A549 (cell line): ENCODE measurements at regions not wholly inside any gene's neighbourhood (a gene's known extent, or its start where the extent isn't known, plus 50 kb on each side); places are given as distances from the start of the nearest gene placed in this dataset.

Source experiments
- ATAC-seq, 2 experiments: fragments of 200-7000 bp in 1 of 2; fragments of >200 bp in 1 of 2; cut with Nextera tagmentation in 1 of 2; cut with Tn5 transposase in 1 of 2; 3 replicates each; pipeline versions ENCODE4 v1.8.0 to v1.9.1; 2018 to 2020; ENCODE audit warnings: mild to moderate bottlenecking in 1 of 2, moderate library complexity in 1 of 2
- CTCF ChIA-PET: fragments of 300-600 bp; sonication (Branson Sonifier 250); formaldehyde crosslinking; extraction: SDS; loops from one replicate; lab custom pipeline; 2021; ENCODE audit warnings: antibody characterized with exemption, inconsistent platforms; lab: Yijun Ruan, JAX
- POLR2A ChIA-PET: fragments of 350-600 bp; formaldehyde crosslinking; extraction: SDS; loops from one replicate; lab custom pipeline; 2021; ENCODE audit warnings: antibody characterized with exemption, inconsistent platforms; lab: Yijun Ruan, JAX
- DNase-seq, 2 experiments: peaks; one replicate each; pipeline versions ENCODE4 v3.0.0 to v3.0.0-alpha.2; 2011 to 2016; ENCODE audit warnings: low read depth in 1 of 2, low spot score in 1 of 2
- FAIRE-seq: peaks from 2 replicates; lab custom pipeline; 2011; peaks lifted over from hg19 to GRCh38; lab: Jason Lieb, UNC
- H3K27ac ChIP-seq, 2 experiments: fragments of >200 bp; sonication (Bioruptor Twin); formaldehyde crosslinking; 3 replicates each; pipeline ENCODE4 v1.5.1; 2016 to 2017
- H3K4me1 ChIP-seq: fragments of >200 bp; sonication (Bioruptor Twin); formaldehyde crosslinking; 3 replicates; pipeline ENCODE4 v1.6.1; 2016
- H3K4me2 ChIP-seq: fragments of >200 bp; sonication (Bioruptor Twin); formaldehyde crosslinking; 3 replicates; pipeline ENCODE4 v1.6.1; 2016
- H3K4me3 ChIP-seq: fragments of >200 bp; sonication (Bioruptor Twin); formaldehyde crosslinking; 3 replicates; pipeline ENCODE4 v1.5.1; 2016
- H3K9me3 ChIP-seq: fragments of >200 bp; sonication (Bioruptor Twin); formaldehyde crosslinking; 3 replicates; pipeline ENCODE4 v1.6.1; 2016
- BHLHE40 ChIP-seq: IDR thresholded peaks from 2 replicates; pipeline ENCODE4 v1.6.1; 2012; ENCODE audit warnings: low read depth, low read length, inconsistent platforms
- CBX2 ChIP-seq: fragments of 200-600 bp; sonication (generic); IDR thresholded peaks from 2 replicates; pipeline ENCODE4 v1.6.1; 2016; ENCODE audit warnings: low read depth, mild to moderate bottlenecking, borderline replicate concordance
- CBX8 ChIP-seq: fragments of 200-600 bp; sonication (generic); IDR thresholded peaks from 2 replicates; pipeline ENCODE4 v1.6.1; 2016
- CEBPB ChIP-seq, 2 experiments: fragments of >200 bp in 1 of 2; sonication (Bioruptor Twin) in 1 of 2; formaldehyde crosslinking in 1 of 2; IDR thresholded peaks; 2 replicates each; pipeline ENCODE4 v1.6.1; 2012 to 2016
- CHD2 ChIP-seq: fragments of 150-350 bp; IDR thresholded peaks from 2 replicates; pipeline ENCODE4 v1.6.1; 2014; ENCODE audit warnings: low read length; ENCODE audit not compliant: partially characterized antibody
- CHD4 ChIP-seq: fragments of 200-600 bp; sonication (generic); IDR thresholded peaks from 2 replicates; pipeline ENCODE4 v1.6.1; 2016; ENCODE audit warnings: antibody characterized with exemption, mild to moderate bottlenecking, borderline replicate concordance
- EP300 ChIP-seq, 2 experiments: fragments of >200 bp; sonication (Bioruptor Twin); formaldehyde crosslinking; IDR thresholded peaks; 2 replicates in 1 of 2; 3 replicates in 1 of 2; pipeline ENCODE4 v1.6.1; 2016 to 2017
- ESRRA ChIP-seq: fragments of 150-350 bp; IDR thresholded peaks from 2 replicates; pipeline ENCODE4 v1.6.1; 2014; ENCODE audit warnings: mild to moderate bottlenecking, low read length, borderline replicate concordance
- HDAC2 ChIP-seq: fragments of 200-600 bp; sonication (generic); IDR thresholded peaks from 2 replicates; pipeline ENCODE4 v1.6.1; 2016
- HEYL ChIP-seq: fragments of 250-450 bp; sonication (Bioruptor Pico); IDR thresholded peaks from 2 replicates; pipeline ENCODE4 v1.8.0; 2021; ENCODE audit warnings: mild to moderate bottlenecking, moderate library complexity
- HOXB13 ChIP-seq: fragments of 250-450 bp; sonication (Bioruptor Pico); IDR thresholded peaks from 2 replicates; pipeline ENCODE4 v1.5.0; 2020; ENCODE audit warnings: low read depth, mild to moderate bottlenecking, moderate library complexity
- HOXB5 ChIP-seq: fragments of 250-450 bp; sonication (Bioruptor Pico); IDR thresholded peaks from 2 replicates; pipeline ENCODE4 v1.5.0; 2020; ENCODE audit warnings: mild to moderate bottlenecking, moderate library complexity
- JUNB ChIP-seq: fragments of >200 bp; sonication (Bioruptor Twin); formaldehyde crosslinking; IDR thresholded peaks from 2 replicates; pipeline ENCODE4 v1.6.1; 2016
- KDM1A ChIP-seq: fragments of 200-600 bp; sonication (generic); IDR thresholded peaks from 2 replicates; pipeline ENCODE4 v1.6.1; 2016; ENCODE audit warnings: low read depth, mild to moderate bottlenecking
- KDM5A ChIP-seq: fragments of 200-600 bp; sonication (generic); IDR thresholded peaks from 2 replicates; pipeline ENCODE4 v1.6.1; 2016; ENCODE audit warnings: antibody characterized with exemption, mild to moderate bottlenecking
- NPAS2 ChIP-seq: fragments of 250-450 bp; sonication (Bioruptor Pico); IDR thresholded peaks from 2 replicates; pipeline ENCODE4 v1.8.0; 2022; ENCODE audit warnings: mild to moderate bottlenecking, moderate library complexity, borderline replicate concordance
- POLR2A ChIP-seq: IDR thresholded peaks from 2 replicates; pipeline ENCODE4 v1.6.1; 2012; ENCODE audit warnings: mild to moderate bottlenecking, low read length
- RFX5 ChIP-seq: fragments of 450-650 bp; IDR thresholded peaks from 2 replicates; pipeline ENCODE4 v1.7.1; 2014; ENCODE audit warnings: antibody characterized with exemption, mild to moderate bottlenecking, moderate library complexity
- RNF2 ChIP-seq: fragments of 200-600 bp; sonication (generic); IDR thresholded peaks from 2 replicates; pipeline ENCODE4 v1.6.1; 2016; ENCODE audit warnings: low read depth, mild to moderate bottlenecking, antibody characterized with exemption, moderate library complexity, borderline replicate concordance
- SREBF2 ChIP-seq: fragments of 450-650 bp; IDR thresholded peaks from 2 replicates; pipeline ENCODE4 v1.6.1; 2014; ENCODE audit warnings: mild to moderate bottlenecking, moderate library complexity
- ZC3H11A ChIP-seq: fragments of 450-650 bp; IDR thresholded peaks from 2 replicates; pipeline ENCODE4 v1.6.1; 2014; ENCODE audit warnings: antibody characterized with exemption, mild to moderate bottlenecking
- WGBS: methylation state at CpG from one replicate; pipeline ENCODE4 v1.1.6; 2017; ENCODE audit errors: missing lambda C conversion rate; 5-methylcytosine and 5-hydroxymethylcytosine counted together
- TF ChIP-seq, protein P1 (sequence below): fragments of 250-450 bp; sonication (Bioruptor Pico); IDR thresholded peaks from 2 replicates; pipeline ENCODE4 v1.5.0; 2020; ENCODE audit warnings: low read depth, mild to moderate bottlenecking, moderate library complexity
- TF ChIP-seq, protein P2 (sequence below): fragments of >200 bp; sonication (Bioruptor Twin); formaldehyde crosslinking; IDR thresholded peaks from 3 replicates; pipeline ENCODE4 v1.6.1; 2016
- TF ChIP-seq, protein P3 (sequence below): fragments of 450-650 bp; IDR thresholded peaks from 2 replicates; pipeline ENCODE4 v1.6.1; 2014; ENCODE audit warnings: antibody characterized with exemption
- TF ChIP-seq, protein P4 (sequence below): IDR thresholded peaks from 2 replicates; pipeline ENCODE4 v1.6.1; 2012

DNA sequence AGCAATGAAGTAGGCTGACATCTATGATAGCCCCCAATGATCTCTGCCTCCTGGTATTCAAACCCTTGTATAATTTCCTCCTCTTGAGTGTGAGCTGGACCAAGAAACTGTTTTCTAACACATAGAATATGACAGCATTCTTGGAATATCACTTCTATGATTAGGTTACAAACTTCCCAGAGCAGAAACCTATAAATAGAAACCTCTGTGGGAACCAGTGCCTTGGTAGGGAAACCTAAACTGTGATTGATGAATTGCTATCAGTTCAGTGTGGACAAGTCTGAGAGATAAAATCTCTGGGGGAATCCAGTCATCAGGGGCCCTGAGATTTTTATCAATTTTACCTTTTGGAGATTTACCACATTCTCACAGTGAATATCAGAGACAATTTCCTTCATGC, 756.5 kb upstream of the AGA start:
- Histone ChIP-seq H3K4me1 (no peaks in the 10 kb centered on the region), H3K27ac (no peak overlapping the region)
- no peak for ATAC-seq
- POLR2A ChIA-PET = no interaction called here
- TF ChIP-seq, protein P1, sequence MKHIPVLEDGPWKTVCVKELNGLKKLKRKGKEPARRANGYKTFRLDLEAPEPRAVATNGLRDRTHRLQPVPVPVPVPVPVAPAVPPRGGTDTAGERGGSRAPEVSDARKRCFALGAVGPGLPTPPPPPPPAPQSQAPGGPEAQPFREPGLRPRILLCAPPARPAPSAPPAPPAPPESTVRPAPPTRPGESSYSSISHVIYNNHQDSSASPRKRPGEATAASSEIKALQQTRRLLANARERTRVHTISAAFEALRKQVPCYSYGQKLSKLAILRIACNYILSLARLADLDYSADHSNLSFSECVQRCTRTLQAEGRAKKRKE (CRISPR knock-in tag) = no peak
- no peak for TF ChIP-seq CBX8
- TF ChIP-seq, all 56 proteins: peak for 0
- H3K4me3 ChIP-seq = no peak overlapping the region
- CTCF ChIA-PET = no interaction called here
- DNase-seq = no peak
- no peak overlapping the region for H3K4me2 ChIP-seq
- no peaks in the 10 kb centered on the region for H3K9me3 ChIP-seq
- no peak for FAIRE-seq

DNA sequence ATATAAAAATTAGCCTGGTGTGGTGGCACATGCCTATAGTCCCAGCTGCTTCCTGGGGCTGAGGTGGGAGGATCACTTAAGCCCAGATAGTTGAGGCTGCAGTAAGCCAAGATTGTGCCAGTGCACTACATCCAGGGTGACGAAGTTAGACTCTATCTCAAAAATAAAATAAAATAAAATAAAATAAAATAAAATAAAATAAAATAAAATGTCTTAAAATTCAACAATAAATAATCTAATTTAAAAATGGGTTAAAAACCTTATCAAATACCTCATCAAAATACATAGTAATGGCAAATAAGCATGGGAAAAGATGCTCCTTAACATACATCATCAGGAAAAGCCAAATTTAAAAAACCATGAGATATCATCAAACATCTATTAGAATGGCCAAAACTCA, 760.2 kb upstream of the AGA start:
- Histone ChIP-seq H3K4me1 (no peaks in the 10 kb centered on the region), H3K4me3 (no peak overlapping the region), H3K27ac (no peak overlapping the region), H3K9me3 (no peaks in the 10 kb centered on the region), H3K4me2 (no peak overlapping the region)
- FAIRE-seq = no peak
- WGBS = 36% methylated on average over 1 of the region's 1 CpG
- TF ChIP-seq HDAC2 (no peak), HEYL (CRISPR knock-in tag) (no peak), RNF2 (no peak), ZC3H11A (no peak), CHD4 (no peak), SREBF2 (no peak), EP300 (IDR thresholded peaks at IDR 0.05) (no peak), CBX8 (no peak), CBX2 (no peak), KDM5A (no peak), CHD2 (no peak), JUNB (no peak), POLR2A (no peak), HOXB13 (no peak), BHLHE40 (no peak), RFX5 (no peak)
- TF ChIP-seq, protein P2, sequence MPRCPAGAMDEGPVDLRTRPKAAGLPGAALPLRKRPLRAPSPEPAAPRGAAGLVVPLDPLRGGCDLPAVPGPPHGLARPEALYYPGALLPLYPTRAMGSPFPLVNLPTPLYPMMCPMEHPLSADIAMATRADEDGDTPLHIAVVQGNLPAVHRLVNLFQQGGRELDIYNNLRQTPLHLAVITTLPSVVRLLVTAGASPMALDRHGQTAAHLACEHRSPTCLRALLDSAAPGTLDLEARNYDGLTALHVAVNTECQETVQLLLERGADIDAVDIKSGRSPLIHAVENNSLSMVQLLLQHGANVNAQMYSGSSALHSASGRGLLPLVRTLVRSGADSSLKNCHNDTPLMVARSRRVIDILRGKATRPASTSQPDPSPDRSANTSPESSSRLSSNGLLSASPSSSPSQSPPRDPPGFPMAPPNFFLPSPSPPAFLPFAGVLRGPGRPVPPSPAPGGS = no peak
- TF ChIP-seq, protein P3, sequence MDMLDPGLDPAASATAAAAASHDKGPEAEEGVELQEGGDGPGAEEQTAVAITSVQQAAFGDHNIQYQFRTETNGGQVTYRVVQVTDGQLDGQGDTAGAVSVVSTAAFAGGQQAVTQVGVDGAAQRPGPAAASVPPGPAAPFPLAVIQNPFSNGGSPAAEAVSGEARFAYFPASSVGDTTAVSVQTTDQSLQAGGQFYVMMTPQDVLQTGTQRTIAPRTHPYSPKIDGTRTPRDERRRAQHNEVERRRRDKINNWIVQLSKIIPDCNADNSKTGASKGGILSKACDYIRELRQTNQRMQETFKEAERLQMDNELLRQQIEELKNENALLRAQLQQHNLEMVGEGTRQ = no peak
- ATAC-seq = no peak
- CTCF ChIA-PET = no interaction called here
- POLR2A ChIA-PET = no interaction called here
- DNase-seq = no peak

DNA sequence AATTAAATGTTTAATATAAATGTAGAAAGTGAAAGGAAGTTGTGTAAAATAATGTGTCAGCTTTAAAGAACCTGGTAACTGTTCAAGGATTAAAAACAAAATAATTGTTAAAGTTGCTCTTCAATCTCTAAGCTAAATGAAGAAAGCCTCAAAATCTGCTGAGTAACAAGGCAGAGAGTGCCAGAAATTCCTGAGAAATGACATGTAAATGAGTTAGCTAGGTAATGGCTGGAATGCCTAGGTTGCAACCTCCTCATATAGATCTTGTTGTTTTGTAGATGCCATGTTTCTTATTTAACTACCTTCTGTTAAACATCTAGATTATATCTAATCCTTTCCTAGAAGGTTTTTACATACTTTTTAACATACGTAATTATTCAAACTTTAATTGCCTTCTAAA, 763.6 kb upstream of the AGA start:
- H3K4me1 ChIP-seq = no peaks in the 10 kb centered on the region

More for the DNA sequence above, 763.6 kb upstream of the AGA start:
- TF ChIP-seq HDAC2 (no peak), CBX2 (no peak), ESRRA (no peak), KDM1A (no peak), ZC3H11A (no peak), HOXB5 (CRISPR knock-in tag) (no peak), NPAS2 (CRISPR knock-in tag) (no peak), CEBPB (IDR thresholded peaks at IDR 0.05) (no peak), POLR2A (no peak)
- TF ChIP-seq, protein P4, sequence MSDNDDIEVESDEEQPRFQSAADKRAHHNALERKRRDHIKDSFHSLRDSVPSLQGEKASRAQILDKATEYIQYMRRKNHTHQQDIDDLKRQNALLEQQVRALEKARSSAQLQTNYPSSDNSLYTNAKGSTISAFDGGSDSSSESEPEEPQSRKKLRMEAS = no peak
- TF ChIP-seq, protein P3 = no peak
- no peak for FAIRE-seq
- Histone ChIP-seq H3K4me2 (no peak overlapping the region), H3K4me3 (no peak overlapping the region), H3K27ac (no peak overlapping the region), H3K9me3 (no peaks in the 10 kb centered on the region)
- ChIA-PET POLR2A (no interaction called here), CTCF (no interaction called here)
- 74% methylated on average over 1 of the region's 1 CpG for WGBS
- ATAC-seq = no peak
- no peak for DNase-seq
